AG10803 (cell line): ENCODE measurements at regions not wholly inside any gene's neighbourhood (a gene's known extent, or its start where the extent isn't known, plus 50 kb on each side); places are given as distances from the start of the nearest gene placed in this dataset.

ENCODE experiments used
- DNase-seq: peaks from one replicate; pipeline ENCODE4 v3.0.0; 2010; ENCODE audit warnings: low read depth
- H3K4me3 ChIP-seq: 2 replicates; pipeline ENCODE4 v1.5.1; 2011; ENCODE audit warnings: mild to moderate bottlenecking, low read length, control low read depth
- CTCF ChIP-seq: conservative IDR thresholded peaks from 2 replicates; pipeline ENCODE4 v1.5.1; 2011; ENCODE audit warnings: mild to moderate bottlenecking, low read length, control low read depth, inconsistent platforms

- no peak for TF ChIP-seq CTCF
- no peak for DNase-seq
- no peak overlapping the region for H3K4me3 ChIP-seq
Observed at GRCh38 chr10:6889718-6890117, 309.6 kb upstream of the PRKCQ start.

DNA sequence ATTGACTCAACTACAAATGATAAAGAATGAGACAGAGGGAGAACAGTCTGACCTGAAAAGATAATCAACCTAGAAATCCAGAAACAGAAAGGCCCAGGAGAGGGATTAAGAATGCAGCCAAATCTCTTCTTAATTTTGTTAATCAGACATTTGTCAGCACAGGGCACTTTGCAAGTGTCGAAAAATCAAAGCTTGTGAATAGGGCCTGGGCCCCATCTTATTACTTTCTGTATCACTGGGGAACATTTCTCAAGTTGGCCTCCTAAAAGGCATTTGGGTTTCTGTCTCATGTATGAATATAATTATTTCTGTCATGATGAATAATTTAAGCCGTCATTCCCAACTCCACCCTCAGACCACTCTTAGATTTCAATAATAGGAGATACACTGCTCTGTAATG, 308.4 kb upstream of the PRKCQ start:
- DNase-seq = no peak
- no peak overlapping the region for H3K4me3 ChIP-seq
- TF ChIP-seq CTCF = no peak

DNA sequence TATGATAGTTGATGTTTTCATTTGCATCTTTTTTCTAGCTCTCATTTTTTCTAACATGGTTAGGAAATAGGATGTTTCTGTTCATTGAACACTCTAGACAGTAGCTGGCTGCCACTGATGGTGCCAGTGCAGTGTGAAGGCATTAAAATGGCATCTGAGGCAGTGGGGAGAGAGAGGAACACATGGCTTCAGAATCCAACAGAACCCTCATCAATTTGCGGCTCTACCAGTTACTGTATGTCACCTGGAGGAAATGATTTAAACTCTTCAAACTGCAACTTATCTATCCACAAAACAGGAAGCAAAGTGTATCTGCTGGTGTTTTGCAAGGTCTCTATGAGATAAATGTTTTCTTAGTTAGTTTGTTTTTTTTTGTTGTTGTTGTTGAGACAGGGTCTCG, 305.2 kb upstream of the PRKCQ start:
- no peak overlapping the region for H3K4me3 ChIP-seq
- no peak for DNase-seq
- no peak for TF ChIP-seq CTCF

GRCh38 chr10:6881987-6882386, 301.9 kb upstream of the PRKCQ start:
- TF ChIP-seq CTCF = no peak
- H3K4me3 ChIP-seq = no peak overlapping the region
- DNase-seq = no peak

- no peak for TF ChIP-seq CTCF
- DNase-seq = peak; percentile 20
- no peak overlapping the region for H3K4me3 ChIP-seq
Observed at GRCh38 chr10:6877722-6878392, 297.8 kb upstream of the PRKCQ start.

DNA sequence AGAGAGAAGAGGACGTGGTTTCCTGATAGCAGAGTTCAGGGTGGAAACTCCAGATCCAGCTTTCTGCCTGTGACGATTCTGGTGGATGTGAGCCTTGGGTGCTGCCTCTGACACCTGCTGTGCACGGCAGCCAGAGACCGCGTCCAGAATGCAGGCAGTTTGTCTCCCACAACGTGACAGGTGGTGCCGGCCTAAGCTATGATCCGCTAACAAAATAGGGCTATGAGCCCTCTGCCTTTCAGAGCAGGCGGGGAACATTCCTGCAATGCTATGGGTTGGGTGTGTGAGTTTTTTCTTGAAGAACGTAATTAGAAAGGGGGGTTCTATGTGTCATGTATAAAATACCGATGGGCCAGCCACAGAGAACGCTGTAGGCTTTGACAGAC, 297.3 kb upstream of the PRKCQ start:
- TF ChIP-seq CTCF = no peak
- no peak overlapping the region for H3K4me3 ChIP-seq
- DNase-seq = no peak

GRCh38 chr10:6875269-6875865, 295.3 kb upstream of the PRKCQ start:
- H3K4me3 ChIP-seq = no peak overlapping the region
- TF ChIP-seq CTCF = no peak
- no peak for DNase-seq
